ENCODE measurements at regions not wholly inside any gene's neighbourhood (a gene's known extent, or its start where the extent isn't known, plus 50 kb on each side); places are given as distances from the start of the nearest gene placed in this dataset.

DNA sequence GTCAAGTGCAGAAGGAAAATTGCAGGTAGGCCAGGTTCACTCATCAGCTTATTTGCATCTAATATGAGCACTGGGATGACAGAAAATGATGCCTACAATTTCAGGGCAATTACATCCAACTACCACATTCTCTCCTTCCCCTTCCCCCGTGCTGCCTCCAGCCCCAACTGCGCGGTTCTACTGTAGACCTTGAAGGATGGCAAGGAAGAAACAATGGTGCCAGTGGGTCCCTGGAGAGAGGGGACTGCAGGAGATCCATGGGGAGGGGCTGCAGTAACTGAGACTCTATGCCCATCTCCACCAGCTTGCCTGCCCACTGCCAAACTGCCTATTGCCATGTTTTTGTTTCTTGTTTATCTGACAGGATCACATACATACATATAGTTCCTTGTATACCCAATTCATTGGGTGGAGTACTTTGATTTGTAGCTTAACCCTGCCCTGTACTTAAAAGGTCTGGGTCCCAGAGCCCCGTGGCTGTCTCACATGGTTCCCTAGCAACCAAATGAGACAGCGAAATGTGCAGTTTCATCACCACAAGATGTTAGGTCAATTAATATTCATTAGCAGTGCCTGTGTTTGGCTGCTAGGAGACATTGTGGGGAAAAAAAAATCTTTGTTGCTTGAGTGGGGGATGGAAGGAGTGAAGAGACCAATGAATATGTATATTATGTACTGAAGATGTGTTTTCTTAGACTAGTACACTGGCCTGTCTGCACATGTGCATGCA, 253.5 kb upstream of the PLET1 start:
- FAIRE-seq (no peak), DNase-seq (ENCODE audit: low read depth) (no peak)
- Histone ChIP-seq H3K4me3 (ENCODE audit: low read depth, low read length) (no peak overlapping the region), H3K36me3 (ENCODE audit: control insufficient read depth, insufficient read depth, low read length) (no peaks in the 10 kb centered on the region), H3K27me3 (ENCODE audit: control insufficient read depth, insufficient read depth, low read length) (no peaks in the 10 kb centered on the region)
- TF ChIP-seq, protein P1, sequence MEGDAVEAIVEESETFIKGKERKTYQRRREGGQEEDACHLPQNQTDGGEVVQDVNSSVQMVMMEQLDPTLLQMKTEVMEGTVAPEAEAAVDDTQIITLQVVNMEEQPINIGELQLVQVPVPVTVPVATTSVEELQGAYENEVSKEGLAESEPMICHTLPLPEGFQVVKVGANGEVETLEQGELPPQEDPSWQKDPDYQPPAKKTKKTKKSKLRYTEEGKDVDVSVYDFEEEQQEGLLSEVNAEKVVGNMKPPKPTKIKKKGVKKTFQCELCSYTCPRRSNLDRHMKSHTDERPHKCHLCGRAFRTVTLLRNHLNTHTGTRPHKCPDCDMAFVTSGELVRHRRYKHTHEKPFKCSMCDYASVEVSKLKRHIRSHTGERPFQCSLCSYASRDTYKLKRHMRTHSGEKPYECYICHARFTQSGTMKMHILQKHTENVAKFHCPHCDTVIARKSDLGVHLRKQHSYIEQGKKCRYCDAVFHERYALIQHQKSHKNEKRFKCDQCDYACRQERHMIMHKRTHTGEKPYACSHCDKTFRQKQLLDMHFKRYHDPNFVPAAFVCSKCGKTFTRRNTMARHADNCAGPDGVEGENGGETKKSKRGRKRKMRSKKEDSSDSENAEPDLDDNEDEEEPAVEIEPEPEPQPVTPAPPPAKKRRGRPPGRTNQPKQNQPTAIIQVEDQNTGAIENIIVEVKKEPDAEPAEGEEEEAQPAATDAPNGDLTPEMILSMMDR (IDR thresholded peaks at IDR 0.05; ENCODE audit: insufficient read depth, low read length, severe bottlenecking): no peak

DNA sequence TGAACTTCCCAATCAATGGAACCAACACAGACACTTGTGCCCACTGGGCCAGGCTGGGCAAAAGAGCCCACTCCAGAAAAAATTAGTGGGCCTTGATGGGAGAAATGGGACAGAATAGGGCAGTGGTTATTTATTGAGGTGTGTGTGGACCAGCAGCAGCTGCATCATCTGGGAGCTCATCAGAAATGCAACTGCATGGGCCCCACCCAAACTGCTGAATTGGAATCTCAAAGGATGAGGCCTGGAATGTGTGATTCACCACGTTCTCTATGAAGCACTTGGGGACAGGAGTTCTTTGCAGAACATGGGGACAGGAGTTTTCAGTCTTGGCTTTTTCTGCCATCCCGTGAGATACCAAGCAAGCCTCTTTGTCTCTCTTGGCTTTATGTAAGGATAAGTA, 255.6 kb upstream of the PLET1 start:
- DNase-seq (ENCODE audit: low read depth) (no peak), FAIRE-seq (peak; percentile 36)
- TF ChIP-seq, protein P1 (IDR thresholded peaks at IDR 0.05; ENCODE audit: insufficient read depth, low read length, severe bottlenecking): no peak
- H3K36me3 ChIP-seq (ENCODE audit: control insufficient read depth, insufficient read depth, low read length): no peaks in the 10 kb centered on the region
- H3K4me3 ChIP-seq (ENCODE audit: low read depth, low read length): no peak overlapping the region
- H3K27me3 ChIP-seq (ENCODE audit: control insufficient read depth, insufficient read depth, low read length): no peaks in the 10 kb centered on the region

DNA sequence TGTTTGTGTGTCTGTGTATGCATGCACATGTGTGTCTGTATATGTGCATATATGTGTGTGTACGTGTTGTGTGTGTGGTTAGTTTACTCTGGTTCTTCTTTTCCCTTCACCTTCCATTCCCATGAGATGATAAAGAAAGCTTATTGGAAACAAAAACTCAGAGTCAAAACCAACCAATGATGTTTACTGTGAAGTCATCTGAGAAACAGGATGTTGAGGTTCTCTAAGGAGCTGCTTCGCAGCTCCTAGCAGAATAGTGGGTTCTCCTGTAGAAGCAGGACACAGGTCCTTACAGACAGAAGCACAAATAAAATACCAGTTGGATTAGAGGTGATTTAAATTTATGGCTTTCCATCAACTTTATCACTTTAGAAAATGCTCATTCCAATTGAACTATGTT, 256.1 kb upstream of the PLET1 start:
- H3K36me3 ChIP-seq (ENCODE audit: control insufficient read depth, insufficient read depth, low read length): no peaks in the 10 kb centered on the region
- TF ChIP-seq, protein P1 (IDR thresholded peaks at IDR 0.05; ENCODE audit: insufficient read depth, low read length, severe bottlenecking): no peak
- no peaks in the 10 kb centered on the region for H3K27me3 ChIP-seq (ENCODE audit: control insufficient read depth, insufficient read depth, low read length)
- no peak for FAIRE-seq
- no peak overlapping the region for H3K4me3 ChIP-seq (ENCODE audit: low read depth, low read length)
- no peak for DNase-seq (ENCODE audit: low read depth)

DNA sequence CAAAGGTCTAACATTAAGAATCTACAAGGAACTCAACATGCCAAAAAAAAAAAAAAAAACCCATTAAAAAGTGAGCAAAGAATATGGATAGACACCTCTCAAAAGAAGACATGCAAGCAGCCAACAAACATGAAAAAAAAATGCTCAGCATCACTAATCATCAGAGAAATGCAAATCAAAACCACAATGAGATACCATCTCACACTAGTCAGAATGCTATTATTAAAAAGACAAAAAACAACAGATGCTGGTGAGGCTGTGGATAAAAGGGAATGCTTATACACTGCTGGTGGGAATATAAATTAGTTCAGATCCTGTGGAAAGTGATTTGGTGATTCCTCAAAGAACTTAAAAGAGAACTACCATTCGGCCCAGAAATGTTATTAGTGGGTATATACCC, 257.7 kb upstream of the PLET1 start:
- no peak for FAIRE-seq
- Histone ChIP-seq H3K36me3 (ENCODE audit: control insufficient read depth, insufficient read depth, low read length) (no peaks in the 10 kb centered on the region), H3K27me3 (ENCODE audit: control insufficient read depth, insufficient read depth, low read length) (no peaks in the 10 kb centered on the region), H3K4me3 (ENCODE audit: low read depth, low read length) (no peak overlapping the region)
- DNase-seq (ENCODE audit: low read depth): no peak
- TF ChIP-seq, protein P1 (IDR thresholded peaks at IDR 0.05; ENCODE audit: insufficient read depth, low read length, severe bottlenecking): no peak

DNA sequence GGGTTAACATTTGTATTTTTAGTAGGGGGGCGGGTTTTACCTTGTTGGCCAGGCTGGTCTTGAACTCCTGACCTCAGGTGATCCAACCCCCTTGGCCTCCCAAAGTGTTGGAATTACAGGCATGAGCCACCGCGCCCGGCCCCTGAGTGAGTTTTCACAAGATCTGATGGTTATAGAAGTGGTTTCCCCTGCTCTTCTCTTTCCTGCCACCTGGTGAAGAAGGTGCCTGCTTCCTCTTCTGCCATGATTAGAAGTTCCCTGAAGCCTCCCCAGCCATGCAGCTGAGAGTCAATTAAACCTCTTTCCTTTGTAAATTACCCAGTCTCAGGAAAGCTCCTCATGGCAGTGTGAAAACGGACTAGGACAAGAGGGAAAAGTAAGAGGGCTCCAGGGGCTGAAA, 259.1 kb upstream of the PLET1 start:
- H3K36me3 ChIP-seq (ENCODE audit: control insufficient read depth, insufficient read depth, low read length): no peaks in the 10 kb centered on the region
- no peak overlapping the region for H3K4me3 ChIP-seq (ENCODE audit: low read depth, low read length)
- no peaks in the 10 kb centered on the region for H3K27me3 ChIP-seq (ENCODE audit: control insufficient read depth, insufficient read depth, low read length)
- DNase-seq (ENCODE audit: low read depth) (no peak), FAIRE-seq (no peak)
- TF ChIP-seq, protein P1 (IDR thresholded peaks at IDR 0.05; ENCODE audit: insufficient read depth, low read length, severe bottlenecking): no peak

DNA sequence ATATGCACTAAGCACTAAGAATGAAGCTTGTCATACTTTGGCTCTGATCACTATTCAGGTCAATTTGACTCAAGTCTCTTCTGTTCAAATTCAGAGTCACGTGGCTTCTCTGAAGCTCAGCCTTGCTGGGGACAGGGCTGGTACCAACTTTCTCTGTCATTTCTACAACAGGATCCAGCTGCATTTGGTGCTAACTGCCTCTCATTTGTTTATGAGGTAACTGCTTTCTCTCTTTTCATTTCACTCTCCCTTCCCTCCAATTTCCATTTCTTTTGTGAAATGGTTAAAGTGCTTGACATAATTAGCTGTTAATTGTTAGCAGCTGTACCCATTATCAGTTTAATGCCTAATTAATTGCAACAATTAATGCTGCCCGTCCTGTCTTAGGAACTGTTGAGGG, 259.7 kb upstream of the PLET1 start:
- FAIRE-seq (no peak), DNase-seq (ENCODE audit: low read depth) (no peak)
- no peaks in the 10 kb centered on the region for H3K36me3 ChIP-seq (ENCODE audit: control insufficient read depth, insufficient read depth, low read length)
- TF ChIP-seq, protein P1 (IDR thresholded peaks at IDR 0.05; ENCODE audit: insufficient read depth, low read length, severe bottlenecking): no peak
- H3K4me3 ChIP-seq (ENCODE audit: low read depth, low read length): no peak overlapping the region
- H3K27me3 ChIP-seq (ENCODE audit: control insufficient read depth, insufficient read depth, low read length): no peaks in the 10 kb centered on the region

All from bronchial epithelial cell (primary cell).